Inferior parietal cortex (tissue), 1 donor: ENCODE measurements at regions not wholly inside any gene's neighbourhood (a gene's known extent, or its start where the extent isn't known, plus 50 kb on each side); places are given as distances from the start of the nearest gene placed in this dataset.

ENCODE experiments used
- DNase-seq: peaks from one replicate; pipeline ENCODE4 v3.0.0-alpha.2; 2016; ENCODE audit errors: extremely low spot score

DNA sequence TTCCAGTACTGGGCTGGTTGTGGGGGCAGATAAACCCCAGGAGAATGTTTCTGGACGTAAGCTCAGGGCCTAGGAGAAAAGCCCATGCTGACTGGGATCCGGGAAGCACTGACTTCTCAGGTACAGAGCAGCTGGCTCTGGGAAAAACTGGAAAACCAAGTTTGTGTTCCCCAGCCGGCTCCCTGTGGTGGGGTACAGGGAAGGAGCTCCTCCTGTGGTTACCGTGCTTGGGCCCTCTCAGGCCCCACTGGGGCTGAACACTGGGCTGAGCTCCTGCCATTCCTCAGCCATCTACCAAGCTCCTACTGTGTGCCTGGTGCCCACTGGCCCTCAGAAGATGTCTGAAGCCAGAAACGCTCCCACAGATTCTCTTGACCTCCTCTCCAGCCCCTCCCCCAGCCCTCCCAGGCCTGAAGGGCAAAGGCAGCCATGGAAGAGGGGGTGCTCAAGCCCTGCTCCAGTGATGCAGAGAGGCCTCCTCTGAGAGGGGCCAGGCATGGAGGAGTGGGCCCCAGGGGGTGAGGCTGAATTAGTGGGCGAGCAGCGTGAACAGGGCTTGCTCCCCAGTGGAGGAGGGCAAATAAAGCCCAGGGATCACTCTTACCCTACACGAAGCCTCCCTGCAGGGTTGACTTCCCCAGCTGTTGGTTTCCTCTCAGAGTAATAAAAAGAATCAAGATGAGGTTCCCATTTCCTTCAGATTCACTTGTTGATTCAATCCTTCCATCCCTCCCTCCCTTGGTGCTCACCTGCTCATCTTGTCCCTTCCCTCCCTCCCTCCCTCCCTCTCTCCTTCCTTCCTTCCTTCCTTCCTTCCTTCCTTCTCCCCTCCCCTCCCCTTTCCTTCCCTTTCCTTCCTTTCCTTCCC lies 100.0 kb downstream of the VEGFA start:
- DNase-seq, result no peak

GRCh38 chr6:43869079-43869710 lies 99.2 kb downstream of the VEGFA start:
- DNase-seq, result no peak

DNA sequence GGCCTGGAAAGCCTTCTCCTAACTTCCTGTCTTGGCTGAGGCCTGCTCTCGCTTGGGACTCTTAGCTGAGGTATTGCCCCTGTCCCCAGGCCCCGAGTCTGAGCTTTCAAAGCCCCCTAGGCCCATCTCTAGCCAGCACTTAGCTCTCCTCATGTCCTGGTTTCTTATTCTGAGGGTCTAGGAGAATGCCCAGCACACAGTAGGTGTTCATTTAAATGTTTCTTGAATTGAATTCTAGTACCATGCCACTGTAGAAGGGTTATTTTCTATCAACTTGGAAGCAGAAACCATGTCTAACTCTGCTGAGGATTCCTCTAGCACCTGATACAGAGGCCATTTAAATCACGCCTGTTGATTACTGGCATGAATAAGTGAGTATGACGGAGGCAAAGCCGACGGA lies 98.5 kb downstream of the VEGFA start:
- DNase-seq, result no peak

DNA sequence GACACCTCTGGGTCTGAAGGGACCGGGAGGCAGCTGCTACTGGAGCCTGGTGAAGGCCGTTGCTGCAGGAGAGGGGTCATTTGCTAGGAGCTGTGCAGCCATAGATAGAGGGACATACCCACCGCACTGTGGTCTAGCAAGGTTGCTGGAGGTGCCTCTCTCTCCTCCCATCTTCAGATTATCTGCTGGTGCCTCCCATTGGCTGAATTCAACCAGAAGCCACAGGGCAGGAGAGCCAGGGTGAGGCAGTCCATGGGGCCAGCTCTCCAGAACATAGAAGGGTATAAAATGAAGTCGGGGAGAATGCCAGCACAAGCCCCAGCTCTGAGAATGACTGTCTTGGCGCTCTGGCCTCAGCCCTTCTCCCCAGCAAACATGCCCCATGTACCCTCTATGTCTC lies 98.0 kb downstream of the VEGFA start:
- no peak for DNase-seq

DNA sequence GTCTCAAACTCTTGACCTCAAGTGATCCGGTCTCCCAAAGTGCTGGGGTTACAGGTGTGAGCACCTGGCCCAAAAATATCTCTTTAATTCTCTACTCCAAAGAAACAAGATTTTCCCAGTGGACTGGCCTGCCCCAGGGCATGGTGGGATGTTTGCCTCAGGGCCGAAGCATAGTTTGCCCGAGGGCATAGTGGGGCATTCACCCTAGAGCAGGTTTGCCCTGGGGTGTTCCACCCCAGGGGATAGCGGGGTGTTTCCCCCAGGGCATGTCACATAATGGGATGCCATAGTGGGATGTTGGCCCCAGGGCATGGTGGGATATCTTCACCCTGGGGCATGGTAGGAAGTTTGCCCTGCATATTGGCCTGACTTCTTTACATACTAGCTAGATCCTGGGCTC lies 97.2 kb downstream of the VEGFA start:
- DNase-seq, result no peak

DNA sequence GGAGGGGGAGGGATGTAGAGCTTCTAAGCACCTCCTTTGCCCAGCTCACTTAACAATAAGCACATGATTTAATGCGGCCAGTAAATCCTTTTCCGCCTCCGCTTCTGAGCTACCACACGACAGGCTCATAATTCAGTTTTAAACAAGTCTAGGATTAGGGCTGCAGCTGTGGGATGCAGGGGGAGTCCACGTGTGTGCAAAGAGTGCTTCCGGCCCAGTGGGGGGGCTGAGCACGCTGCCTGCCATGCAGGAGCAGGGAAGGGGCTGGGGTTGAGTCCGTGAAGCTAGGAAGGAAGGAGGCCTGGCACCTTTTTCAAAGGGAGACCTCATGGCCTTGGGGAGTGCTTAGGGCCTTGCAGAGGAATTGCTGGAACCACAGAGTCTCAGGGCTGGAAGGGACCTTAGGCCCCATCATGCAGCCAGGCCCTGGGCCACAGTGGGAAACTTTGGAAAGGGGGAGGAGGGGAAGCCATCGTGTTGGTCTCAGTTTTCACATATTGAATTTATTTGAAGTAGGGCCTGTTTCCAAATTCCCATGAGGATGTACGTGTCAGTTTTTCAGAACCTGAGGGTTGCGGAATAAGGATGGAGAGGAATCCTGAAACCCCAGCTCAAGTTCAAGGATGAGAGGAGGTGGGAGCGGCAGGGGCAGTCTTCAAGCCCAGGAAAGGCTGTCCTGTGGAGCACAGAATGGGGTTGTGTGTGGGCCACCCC lies 96.1 kb downstream of the VEGFA start:
- no peak for DNase-seq

DNA sequence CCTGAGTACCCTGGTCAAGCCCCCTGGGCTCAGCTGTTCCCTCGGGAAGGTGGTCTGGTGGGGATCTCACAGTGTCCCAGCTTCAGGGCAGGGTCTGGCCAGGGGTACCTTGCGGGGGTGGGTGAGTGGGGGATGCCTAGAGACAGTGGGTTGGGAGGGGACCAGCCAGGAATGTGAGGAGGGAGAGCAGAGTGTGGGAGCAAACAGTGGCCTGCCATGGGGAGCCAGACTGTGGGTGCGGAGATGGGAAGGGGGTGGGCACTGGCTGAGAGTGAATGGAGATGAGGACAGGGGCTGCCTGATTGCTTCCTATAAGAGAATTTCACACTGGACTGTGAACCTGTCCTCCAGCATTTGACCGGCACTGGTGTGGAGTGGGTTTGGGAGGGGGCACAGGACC lies 95.1 kb downstream of the VEGFA start:
- DNase-seq, result no peak

DNA sequence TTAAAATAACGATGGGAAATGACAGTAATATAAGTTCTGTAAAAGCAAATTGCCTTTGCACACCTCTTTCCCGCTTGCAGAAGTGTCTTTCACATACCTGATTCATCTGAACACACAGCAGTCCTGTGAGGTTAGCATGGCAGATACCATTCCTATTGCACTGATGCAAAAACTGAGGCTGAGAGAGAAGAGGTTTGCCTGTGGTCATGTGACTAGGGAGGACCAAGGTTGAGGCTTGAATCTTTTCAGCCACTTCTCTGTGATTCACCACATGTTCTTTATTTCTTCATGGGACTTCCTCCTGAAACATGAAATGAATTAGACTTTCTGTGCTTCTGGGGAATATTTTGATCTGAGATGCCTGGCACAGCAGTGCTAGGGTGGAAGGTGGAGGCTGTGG lies 92.9 kb downstream of the VEGFA start:
- DNase-seq, result no peak

GRCh38 chr6:43861212-43861894 lies 91.3 kb downstream of the VEGFA start:
- DNase-seq, result no peak

DNA sequence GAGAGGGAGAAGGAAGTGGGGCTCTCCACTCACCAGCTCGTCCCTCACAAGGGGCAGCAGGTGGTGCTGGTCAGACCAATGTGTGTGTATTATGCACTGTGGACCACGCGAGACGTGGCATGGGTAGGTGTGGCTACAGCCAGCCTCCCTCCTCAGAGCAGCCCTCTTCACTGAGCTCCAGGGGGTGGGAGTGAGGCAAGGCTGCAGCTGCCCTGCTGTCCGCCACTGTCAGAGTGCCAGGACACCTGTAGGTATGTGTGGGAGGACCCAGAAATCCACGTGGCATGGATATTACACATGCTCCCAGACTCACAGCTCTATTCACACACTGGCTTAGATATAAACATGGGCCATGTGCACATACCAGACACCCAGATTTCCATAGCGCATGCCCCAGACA lies 90.3 kb downstream of the VEGFA start:
- DNase-seq, result no peak

DNA sequence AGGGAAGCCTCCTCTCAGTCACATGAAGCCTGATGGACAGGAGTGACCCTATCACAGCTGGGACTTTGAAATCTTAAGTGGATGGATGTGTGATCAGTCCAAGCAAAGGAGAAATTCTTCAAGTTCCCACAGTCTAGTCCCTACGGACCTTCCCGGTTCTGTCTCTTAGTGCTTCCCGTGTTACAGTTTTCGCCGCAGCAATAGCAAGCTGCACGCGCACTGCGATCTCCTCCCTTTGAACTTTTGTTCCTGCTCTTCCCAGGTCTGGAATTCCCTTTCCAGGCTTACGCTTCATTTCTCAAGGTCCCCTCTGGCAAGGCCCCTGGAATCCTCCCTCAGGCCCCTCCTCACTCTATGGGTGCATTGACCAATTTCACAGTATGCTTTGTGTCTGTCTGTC lies 89.2 kb downstream of the VEGFA start:
- DNase-seq, result no peak

DNA sequence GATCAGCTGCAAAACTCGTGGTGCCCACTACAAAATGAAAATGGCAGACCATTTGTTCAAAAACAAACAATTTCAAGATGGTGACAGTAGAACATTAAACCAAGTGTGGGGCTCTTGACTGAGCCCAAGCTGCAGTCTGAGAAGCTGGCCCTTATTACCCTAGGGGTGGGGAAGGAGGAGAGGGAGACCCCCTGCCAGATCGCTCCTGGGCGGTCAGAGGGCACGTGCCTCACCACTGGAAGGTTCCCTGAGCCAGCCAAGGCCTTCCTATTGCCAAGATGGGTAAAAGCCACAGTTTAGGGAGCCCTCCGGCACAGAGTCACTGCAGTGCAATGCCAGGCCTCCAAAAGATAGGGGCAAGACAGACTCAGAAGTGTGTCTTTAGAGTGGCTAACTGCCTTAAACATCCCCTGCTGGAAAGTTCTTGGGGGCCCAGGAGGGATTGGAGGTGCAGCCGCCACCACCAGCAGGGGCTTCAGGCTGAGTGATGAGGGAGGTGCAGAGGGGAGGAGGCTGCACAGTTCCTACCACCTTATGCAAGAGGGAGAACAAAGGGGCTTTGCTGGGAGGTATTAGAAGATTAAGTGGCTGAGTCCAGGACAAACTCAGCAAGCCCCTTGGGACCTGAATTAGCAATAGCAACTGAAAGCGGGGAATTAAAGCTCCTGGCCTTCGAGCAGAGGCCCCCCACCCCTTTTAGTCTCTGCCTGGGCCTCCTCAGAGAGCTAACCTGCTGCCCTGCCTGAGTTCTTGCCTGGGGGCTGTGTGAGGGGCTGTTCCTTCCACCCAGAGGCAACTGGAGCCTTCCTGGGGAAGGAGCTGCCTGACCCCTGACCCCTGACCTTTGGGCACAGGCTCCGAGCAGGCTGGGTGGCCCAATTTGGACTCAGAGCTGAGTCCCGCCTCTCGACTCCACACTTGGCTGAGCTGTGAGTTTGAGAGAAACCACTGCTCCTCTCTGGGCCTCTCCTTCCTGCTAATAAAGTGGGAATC lies 88.4 kb downstream of the VEGFA start:
- no peak for DNase-seq

DNA sequence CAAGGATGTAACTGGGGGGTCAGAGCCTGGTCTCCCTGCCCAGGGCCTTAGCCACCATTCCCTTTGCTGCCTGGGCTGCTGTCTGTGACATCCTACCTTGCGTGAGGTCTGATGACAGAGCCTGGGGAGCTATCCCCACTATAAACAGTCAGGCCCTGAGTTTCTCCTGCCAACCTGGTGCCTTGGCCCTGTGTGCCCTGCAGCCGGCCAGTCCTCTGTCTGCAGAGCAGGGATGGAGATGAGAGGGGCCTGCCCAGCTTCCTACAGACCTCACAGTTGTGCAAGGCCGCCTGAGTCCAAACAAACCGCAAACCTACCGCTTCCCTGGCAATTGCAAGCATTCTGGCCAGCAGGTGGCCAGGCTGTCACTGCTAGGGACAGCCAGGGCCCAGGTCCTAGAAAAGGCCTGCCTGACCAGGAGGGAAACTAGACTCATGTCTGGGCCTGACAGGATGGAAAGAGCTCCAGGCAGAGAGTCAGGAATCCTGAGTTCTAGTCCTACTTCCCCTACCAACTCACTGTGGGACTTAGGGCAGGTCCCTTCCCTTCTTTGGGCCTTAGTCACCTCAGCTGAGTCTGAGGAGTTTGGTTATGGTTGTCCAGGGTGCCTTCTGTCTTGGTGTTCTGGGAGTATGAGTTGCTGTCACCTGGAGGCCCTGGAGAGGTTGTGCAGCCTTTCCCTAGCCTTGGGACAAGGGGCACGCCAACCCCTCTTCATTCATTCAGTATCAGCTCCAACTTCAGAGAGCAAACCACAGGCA lies 86.2 kb downstream of the VEGFA start:
- no peak for DNase-seq

- no peak for DNase-seq
Observed at GRCh38 chr6:43855247-43855646, 85.2 kb downstream of the VEGFA start.

DNA sequence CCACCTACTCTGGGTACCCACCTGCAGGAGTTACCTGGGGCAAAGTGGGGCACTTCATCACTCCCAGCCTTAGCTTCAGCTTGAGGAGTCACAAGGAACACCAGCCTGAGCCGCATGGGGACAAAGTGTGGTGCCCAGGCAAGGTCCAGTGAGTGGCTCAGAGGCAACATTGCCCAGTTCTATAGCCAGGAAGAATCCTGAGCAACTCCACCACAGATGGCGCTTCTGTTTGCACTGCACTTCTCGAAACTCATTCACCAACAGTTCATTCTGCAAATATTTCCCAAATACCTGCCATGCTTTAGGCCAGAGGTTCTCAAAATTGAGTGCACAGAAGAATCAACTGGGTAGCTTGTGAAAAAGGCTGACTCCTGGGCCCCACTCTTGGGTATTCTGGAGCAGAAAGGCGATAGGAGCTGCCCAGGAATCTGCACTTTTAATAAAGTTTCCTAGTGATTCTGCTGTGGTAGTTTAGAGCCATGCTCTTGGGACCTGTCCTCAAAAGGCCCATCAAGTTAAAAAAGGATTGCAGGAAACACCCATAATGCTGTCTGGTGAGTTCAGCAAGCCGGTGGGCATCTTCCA lies 83.1 kb downstream of the VEGFA start:
- no peak for DNase-seq

- DNase-seq, result no peak
Observed at GRCh38 chr6:43852350-43852864, 82.4 kb downstream of the VEGFA start.

- no peak for DNase-seq
Observed at GRCh38 chr6:43851204-43851865, 81.3 kb downstream of the VEGFA start.

DNA sequence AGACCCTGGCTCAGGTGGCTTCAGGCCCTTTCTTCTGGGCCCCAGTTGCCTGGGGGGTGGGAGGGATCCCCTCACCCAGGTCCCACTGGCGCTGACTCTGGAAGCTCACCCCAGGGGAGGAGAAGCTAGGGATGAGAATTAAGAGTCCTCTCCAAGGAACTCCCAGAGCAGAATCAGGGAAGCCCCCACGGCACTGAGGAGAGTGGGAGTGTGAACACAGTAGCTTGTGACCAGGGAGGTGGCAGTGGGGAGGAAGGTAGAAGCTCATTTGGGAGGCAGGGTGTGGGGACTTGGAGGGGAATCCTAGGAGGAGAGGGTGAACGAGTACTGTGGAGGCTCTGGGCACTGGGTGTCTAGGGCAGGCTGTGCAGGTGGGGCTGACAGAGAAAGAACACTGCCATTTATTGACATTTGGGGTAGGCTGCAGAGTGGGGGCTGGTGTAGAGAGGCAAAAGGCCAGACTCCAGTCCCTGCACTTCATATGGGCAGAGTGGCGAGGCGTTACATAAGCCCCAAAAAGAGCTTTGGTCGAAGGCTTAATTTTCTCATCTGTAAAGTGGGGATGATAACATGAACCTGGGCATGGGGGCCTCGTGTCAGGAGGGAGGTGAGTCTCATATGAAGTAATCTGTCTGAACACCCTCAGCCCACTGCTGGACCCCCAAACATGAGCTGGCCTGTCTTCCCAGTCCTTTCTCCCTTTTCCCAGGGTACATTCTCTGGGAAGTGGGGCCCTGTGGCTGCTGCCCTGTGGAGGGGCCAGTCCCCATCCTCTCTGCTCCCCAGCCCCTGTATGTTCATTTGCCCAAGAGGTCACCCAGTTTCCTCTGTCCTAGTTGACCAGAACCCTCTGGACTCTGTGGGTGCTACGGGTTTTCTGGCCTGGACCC lies 80.5 kb downstream of the VEGFA start:
- DNase-seq, result no peak
